OCI-LY3 (cell line): ENCODE measurements at regions not wholly inside any gene's neighbourhood (a gene's known extent, or its start where the extent isn't known, plus 50 kb on each side); places are given as distances from the start of the nearest gene placed in this dataset.
"Not testable (repeated sequence)": the region's sequence is repeated elsewhere in the genome, so short reads cannot be mapped to it uniquely, and the experiment has no call there.

Experiments
- H2AFZ ChIP-seq: fragments of 200-600, 300-600 bp; shearing (Covaris generic); 2 replicates; pipeline ENCODE4 v1.6.0; 2014; ENCODE audit warnings: antibody characterized with exemption, low read depth, low read length
- H3K27ac ChIP-seq: fragments of 200-600, 300-600 bp; sonication (generic); 2 replicates; pipeline ENCODE4 v1.5.1; 2014; ENCODE audit warnings: mild to moderate bottlenecking, low read length, moderate library complexity, mixed read lengths
- H3K27me3 ChIP-seq: fragments of 200-600, 300-600 bp; sonication (generic); 2 replicates; pipeline ENCODE4 v1.6.1; 2014; ENCODE audit warnings: low read depth, low read length, mixed read lengths
- H3K36me3 ChIP-seq: fragments of 200-600, 300-600 bp; sonication (generic); replicated peaks from 2 replicates; pipeline ENCODE3; 2014; ENCODE audit warnings: low read depth, low read length, mixed read lengths
- H3K4me1 ChIP-seq: fragments of 300-600, 200-600 bp; sonication (generic); 2 replicates; pipeline ENCODE4 v1.6.1; 2014; ENCODE audit warnings: low read length, mixed read lengths
- H3K4me2 ChIP-seq: fragments of 200-600, 300-600 bp; sonication (generic); 2 replicates; pipeline ENCODE4 v1.6.1; 2014; ENCODE audit warnings: low read length, mixed read lengths
- H3K4me3 ChIP-seq: fragments of 300-600, 200-600 bp; sonication (generic); 2 replicates; pipeline ENCODE4 v1.5.1; 2014; ENCODE audit warnings: antibody characterized with exemption, mild to moderate bottlenecking, low read length, moderate library complexity
- H3K79me2 ChIP-seq: fragments of 300-600, 200-600 bp; shearing (Covaris generic); 2 replicates; pipeline ENCODE4 v1.6.1; 2014; ENCODE audit warnings: mild to moderate bottlenecking, low read length, mixed read lengths
- H3K9ac ChIP-seq: fragments of 300-600, 200-600 bp; shearing (Covaris generic); 2 replicates; pipeline ENCODE4 v1.6.0; 2014; ENCODE audit warnings: mild to moderate bottlenecking, low read length, moderate library complexity
- H3K9me3 ChIP-seq: fragments of 200-600, 300-600 bp; shearing (Covaris generic); 2 replicates; pipeline ENCODE4 v1.6.1; 2014; ENCODE audit warnings: low read length, mixed read lengths; ENCODE audit not compliant: insufficient read depth
- H4K20me1 ChIP-seq: fragments of 200-600, 300-600 bp; sonication (generic); 2 replicates; pipeline ENCODE4 v1.6.1; 2016; ENCODE audit warnings: low read length, mixed read lengths; ENCODE audit not compliant: insufficient read depth
- CTCF ChIP-seq: fragments of 200-600, 300-600 bp; sonication (generic); IDR thresholded peaks from 2 replicates; pipeline ENCODE4 v1.5.1; 2014; ENCODE audit warnings: antibody characterized with exemption, low read length, low read depth
- EZH2phosphoT487 ChIP-seq: fragments of 200-600 bp; shearing (Covaris generic); IDR thresholded peaks from 2 replicates; pipeline ENCODE4 v1.6.1; 2018; ENCODE audit warnings: antibody characterized with exemption, mixed run types, low read depth

- TF ChIP-seq CTCF (no peak), EZH2phosphoT487 (no peak)
- H3K9ac ChIP-seq, result no peak overlapping the region
- no peak overlapping the region for H3K4me3 ChIP-seq
- no peaks in the 10 kb centered on the region for H3K36me3 ChIP-seq
- peaks cover 16% of the 10 kb centered on the region for H3K27me3 ChIP-seq
- H2AFZ ChIP-seq, result no peak overlapping the region
- H3K4me1 ChIP-seq, result no peaks in the 10 kb centered on the region
- H3K79me2 ChIP-seq, result no peaks in the 10 kb centered on the region
- H4K20me1 ChIP-seq, result no peaks in the 10 kb centered on the region
- no peaks in the 10 kb centered on the region for H3K9me3 ChIP-seq
- no peak overlapping the region for H3K4me2 ChIP-seq
- H3K27ac ChIP-seq, result no peak overlapping the region
Measured at GRCh38 chr14:97117693-97118092, 320.5 kb downstream of the VRK1 start.

GRCh38 chr14:97120204-97120603 lies 323.0 kb downstream of the VRK1 start:
- TF ChIP-seq CTCF (no peak), EZH2phosphoT487 (no peak)
- Histone ChIP-seq H3K4me3 (no peak overlapping the region), H3K4me1 (no peaks in the 10 kb centered on the region), H3K9ac (no peak overlapping the region), H3K4me2 (no peak overlapping the region), H2AFZ (no peak overlapping the region), H3K27ac (no peak overlapping the region), H3K36me3 (no peaks in the 10 kb centered on the region), H4K20me1 (no peaks in the 10 kb centered on the region), H3K9me3 (no peaks in the 10 kb centered on the region), H3K27me3 (peaks cover 4% of the 10 kb centered on the region; the same call in 1 of the 2 replicates), H3K79me2 (no peaks in the 10 kb centered on the region)

- H3K27ac ChIP-seq, result no peak overlapping the region
- H3K4me2 ChIP-seq, result no peak overlapping the region
- H4K20me1 ChIP-seq, result no peaks in the 10 kb centered on the region
- H2AFZ ChIP-seq, result no peak overlapping the region
- no peaks in the 10 kb centered on the region for H3K79me2 ChIP-seq
- no peaks in the 10 kb centered on the region for H3K9me3 ChIP-seq
- H3K36me3 ChIP-seq, result no peaks in the 10 kb centered on the region
- H3K4me3 ChIP-seq, result no peak overlapping the region
- peaks cover 4% of the 10 kb centered on the region; the same call in 1 of the 2 replicates for H3K27me3 ChIP-seq
- TF ChIP-seq EZH2phosphoT487 (no peak), CTCF (no peak)
- H3K4me1 ChIP-seq, result no peaks in the 10 kb centered on the region
- no peak overlapping the region for H3K9ac ChIP-seq
Measured at GRCh38 chr14:97120611-97121031, 323.4 kb downstream of the VRK1 start.

GRCh38 chr14:97129639-97130038 lies 332.5 kb downstream of the VRK1 start:
- H3K4me2 ChIP-seq, result no peak overlapping the region
- no peak overlapping the region for H3K27ac ChIP-seq
- no peaks in the 10 kb centered on the region for H3K9me3 ChIP-seq

GRCh38 chr14:97135847-97136246 lies 338.7 kb downstream of the VRK1 start:
- not testable (repeated sequence) for H3K9me3 ChIP-seq, H3K4me1 ChIP-seq, H3K27me3 ChIP-seq, H3K9ac ChIP-seq, H2AFZ ChIP-seq, H3K4me3 ChIP-seq, H3K79me2 ChIP-seq, H4K20me1 ChIP-seq, H3K36me3 ChIP-seq, H3K4me2 ChIP-seq, H3K27ac ChIP-seq

More at GRCh38 chr14:97129639-97130038, 332.5 kb downstream of the VRK1 start:
- Histone ChIP-seq H4K20me1 (no peaks in the 10 kb centered on the region), H3K4me3 (no peak overlapping the region), H3K79me2 (no peaks in the 10 kb centered on the region), H2AFZ (no peak overlapping the region), H3K9ac (no peak overlapping the region), H3K4me1 (no peaks in the 10 kb centered on the region), H3K27me3 (no peaks in the 10 kb centered on the region), H3K36me3 (no peaks in the 10 kb centered on the region)
- TF ChIP-seq CTCF (no peak), EZH2phosphoT487 (no peak)
